Right ventricle myocardium superior (tissue), 1 donor: ENCODE measurements at regions not wholly inside any gene's neighbourhood (a gene's known extent, or its start where the extent isn't known, plus 50 kb on each side); places are given as distances from the start of the nearest gene placed in this dataset.
A peak's percentile ranks its signal among the peaks of the same experiment; 100 is the strongest.
"Not testable (repeated sequence)": the region's sequence is repeated elsewhere in the genome, so short reads cannot be mapped to it uniquely, and the experiment has no call there.

ENCODE experiments used
- ATAC-seq: fragments of 200-7000 bp; cut with Tn5 transposase; one replicate; pipeline ENCODE4 v1.9.1; 2020; ENCODE audit warnings: mild to moderate bottlenecking; ENCODE audit not compliant: poor library complexity
- DNase-seq: peaks from one replicate; pipeline ENCODE4 v3.0.0-alpha.2; 2020
- intact Hi-C: fragments of 100-400 bp; cut with DNase I; formaldehyde crosslinking; loops from one replicate; pipeline ENCODE4 v1.11.2; 2022
- donor health status: DM: no; HTN: yes; CAD: no; lungs with severe emphysema.

DNA sequence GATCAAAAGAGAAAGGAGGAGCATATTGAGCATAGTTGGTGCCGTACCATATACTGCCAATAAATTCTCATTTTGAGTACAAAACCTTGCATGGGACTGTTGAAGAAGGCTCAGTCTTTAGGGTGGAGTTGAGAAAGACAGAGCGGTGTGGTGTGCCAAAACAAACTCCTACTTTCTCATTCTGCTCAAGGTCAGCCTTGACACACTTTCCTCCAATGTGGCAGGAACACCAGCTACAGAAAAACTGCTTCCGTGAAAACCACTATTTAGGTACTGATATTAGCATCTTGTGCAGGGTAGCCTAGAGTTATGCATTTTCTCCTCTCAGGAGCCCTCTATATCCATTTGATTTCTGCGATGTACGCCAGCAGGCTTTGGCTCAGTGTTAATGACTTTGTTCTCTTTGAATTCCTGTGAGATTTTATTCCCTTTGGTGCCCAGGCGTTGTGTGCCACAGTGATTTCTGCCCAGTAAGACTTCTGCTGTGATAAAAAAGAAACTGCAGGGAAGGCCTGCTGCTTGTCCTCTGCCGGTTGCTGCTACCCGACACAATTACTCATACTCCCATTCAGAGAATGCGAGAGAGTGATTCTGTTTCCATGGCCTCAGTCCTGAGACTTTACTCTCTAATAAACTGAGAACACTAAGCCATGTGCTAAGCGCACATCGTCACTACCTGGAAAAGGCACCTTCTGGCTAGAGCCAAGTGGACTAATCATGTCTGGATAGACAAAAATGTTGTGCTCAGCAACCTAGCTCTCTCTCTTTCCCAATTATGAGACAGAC lies 88.3 kb upstream of the MDM1 start:
- peak; percentile 61 for ATAC-seq
- no peak for DNase-seq
- intact Hi-C loops, result no loop called here

DNA sequence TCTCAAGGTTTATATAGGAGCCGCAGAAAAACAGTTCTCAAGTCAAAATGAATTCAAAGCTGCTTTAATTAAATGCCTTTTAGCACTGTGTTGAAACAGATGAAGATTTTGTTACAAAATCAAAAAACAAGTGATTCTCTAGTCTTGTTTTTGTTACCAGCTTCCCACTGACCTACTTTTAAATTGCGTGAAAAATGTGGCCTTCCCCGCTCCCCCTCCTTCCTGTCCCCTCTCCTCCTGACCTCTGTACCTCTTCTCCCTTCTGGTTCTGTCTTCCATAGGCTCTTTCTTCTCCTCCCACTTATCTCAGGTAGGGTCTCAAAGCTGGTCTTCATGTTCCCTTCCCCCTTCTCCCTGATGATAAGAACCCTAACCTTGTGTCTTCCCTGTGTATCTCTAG lies 90.0 kb upstream of the MDM1 start:
- intact Hi-C loops, result no loop called here
- ATAC-seq (no peak), DNase-seq (no peak)

DNA sequence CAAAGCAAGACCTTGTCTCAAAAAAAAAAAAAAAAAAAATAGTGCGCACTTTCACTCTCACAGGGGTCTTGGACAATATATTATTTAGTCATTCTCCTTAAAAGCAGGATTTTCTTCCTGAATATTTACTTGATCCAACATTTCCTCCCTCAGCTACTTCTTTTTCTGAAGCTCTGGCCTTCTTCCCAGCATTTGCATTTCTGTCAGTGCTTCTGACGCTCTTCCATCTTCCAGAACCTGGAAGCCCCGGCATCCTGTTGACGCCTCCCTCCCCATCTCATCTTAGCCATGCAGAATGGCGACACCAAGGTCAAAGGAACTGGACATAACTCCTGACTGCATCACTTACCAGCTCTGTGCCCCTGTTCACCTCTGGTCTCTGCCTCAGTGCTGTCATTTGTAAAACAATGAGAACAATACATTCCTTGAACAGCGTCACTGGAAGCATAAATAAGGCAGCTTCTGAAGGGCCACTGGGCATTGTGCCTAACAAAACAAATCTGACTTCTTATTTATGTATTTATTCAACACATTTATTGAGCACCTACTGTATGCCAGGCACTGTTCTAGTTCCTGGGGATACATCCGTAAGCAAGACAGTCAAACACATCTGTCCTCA lies 90.9 kb upstream of the MDM1 start:
- no peak for ATAC-seq
- intact Hi-C loops, result no loop called here
- no peak for DNase-seq

DNA sequence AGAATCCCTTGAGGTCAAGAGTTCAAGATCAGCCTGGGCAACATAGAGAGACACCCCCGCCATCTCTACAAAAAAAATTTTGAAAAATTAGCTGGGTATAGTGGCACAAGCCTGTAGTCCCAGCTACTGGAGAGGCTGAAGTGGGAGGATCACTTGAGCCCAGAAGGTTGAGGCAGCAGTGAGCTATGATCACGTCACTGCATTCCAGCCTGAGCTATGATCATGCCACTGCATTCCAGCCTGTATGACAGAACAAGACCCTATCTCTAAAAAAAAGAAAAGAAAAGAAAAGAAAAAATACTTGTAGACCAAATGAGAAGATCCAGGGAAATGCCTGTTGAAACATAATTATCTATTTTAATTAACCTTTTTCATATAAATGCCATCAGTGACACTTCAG lies 93.8 kb upstream of the MDM1 start:
- ATAC-seq, result no peak
- intact Hi-C loops, result no loop called here
- no peak for DNase-seq

DNA sequence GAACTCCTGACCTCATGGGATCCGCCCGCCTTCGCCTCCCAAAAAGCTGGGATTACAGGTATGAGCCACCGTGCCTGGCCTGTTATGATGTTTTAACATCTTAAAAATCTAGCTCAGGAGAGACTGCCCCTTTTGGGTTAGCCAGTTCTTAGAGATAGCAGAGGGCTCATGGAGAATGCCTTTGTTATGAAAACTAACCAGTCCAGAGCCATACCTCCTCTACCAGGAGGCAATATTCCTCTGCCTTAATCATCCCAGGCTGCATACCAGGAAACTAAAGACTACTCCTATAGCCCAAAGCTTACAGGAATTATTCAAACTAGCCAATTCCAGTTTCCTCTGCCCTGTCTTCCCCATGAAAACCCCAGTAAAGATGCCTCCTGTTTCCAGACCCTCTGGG lies 96.0 kb upstream of the MDM1 start:
- intact Hi-C loops, result no loop called here
- ATAC-seq, result no peak
- no peak for DNase-seq

DNA sequence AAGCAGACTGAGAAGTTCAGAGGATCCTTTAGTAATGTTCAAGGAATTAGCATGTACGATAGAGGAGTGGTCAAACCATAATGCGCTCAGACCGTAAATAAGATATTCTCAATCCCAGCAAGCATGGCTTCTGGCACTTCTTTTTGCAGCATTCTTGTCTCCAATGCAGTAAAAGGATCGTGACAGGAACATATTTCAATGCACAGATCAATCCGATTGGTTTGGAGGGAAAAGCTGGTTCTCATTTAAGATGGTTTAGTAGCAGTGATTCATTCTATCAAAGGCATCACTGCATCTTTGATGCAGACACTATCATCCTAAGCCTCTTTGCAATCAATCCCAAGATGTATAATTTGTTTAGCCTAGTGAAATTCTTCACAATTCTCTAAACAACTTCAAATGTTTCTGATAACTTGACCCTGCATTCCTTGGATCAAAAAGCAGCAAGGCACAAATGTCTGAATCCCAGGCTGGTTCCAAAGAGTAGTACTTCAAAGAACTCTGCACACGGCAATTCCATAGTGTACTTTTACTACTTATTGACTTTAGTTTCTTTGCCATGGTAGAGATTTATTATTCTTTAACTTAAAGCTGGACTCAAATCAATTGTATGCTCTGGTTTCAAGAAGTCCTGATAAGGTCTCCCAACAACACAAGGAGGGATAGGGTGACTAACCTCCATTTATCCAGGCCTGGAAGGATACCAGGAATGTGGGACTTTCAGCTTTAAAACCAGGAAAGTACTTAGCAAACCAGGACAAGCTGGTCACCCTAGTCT lies 96.8 kb upstream of the MDM1 start:
- intact Hi-C loops, result no loop called here
- ATAC-seq, result no peak
- no peak for DNase-seq

DNA sequence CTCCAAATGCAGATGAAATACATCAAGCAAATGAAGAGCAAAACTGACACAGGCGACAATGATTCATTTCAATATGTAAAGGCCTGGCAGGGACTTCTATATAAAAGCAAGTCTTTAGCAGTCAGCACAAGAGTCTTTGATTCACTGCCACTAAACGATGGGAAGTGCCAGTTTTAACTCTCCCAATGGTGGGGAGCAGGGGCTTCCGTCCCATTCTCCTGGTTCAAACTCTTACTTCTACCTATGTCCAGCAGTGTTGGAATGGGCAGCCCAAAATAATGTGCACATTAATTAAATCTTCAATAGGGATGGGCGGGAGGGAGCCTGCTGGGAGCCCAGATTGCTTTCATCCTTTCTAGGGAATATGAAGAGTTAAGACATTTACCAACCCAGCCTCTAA lies 97.5 kb upstream of the MDM1 start:
- DNase-seq, result no peak
- ATAC-seq, result no peak
- intact Hi-C loops, result no loop called here

DNA sequence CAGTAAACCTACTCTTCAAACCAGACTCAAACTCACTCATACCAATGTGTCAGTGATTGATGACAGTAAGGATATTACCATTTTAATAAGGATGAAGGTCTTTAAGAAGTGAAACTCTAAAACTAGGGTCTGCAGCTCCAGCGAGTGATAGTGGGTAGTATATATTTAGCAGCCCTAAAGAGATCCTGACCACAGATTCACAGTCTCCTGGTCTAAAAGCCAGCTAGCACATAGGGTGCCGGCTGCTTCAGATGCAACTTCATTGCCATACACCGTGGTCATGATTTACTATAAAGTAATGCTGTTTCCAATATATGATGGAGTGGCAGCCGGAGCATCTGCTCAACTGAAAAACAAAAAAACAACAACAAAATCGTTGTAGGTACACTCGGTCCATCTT lies 99.6 kb upstream of the MDM1 start:
- intact Hi-C loops, result no loop called here
- DNase-seq (no peak), ATAC-seq (no peak)

DNA sequence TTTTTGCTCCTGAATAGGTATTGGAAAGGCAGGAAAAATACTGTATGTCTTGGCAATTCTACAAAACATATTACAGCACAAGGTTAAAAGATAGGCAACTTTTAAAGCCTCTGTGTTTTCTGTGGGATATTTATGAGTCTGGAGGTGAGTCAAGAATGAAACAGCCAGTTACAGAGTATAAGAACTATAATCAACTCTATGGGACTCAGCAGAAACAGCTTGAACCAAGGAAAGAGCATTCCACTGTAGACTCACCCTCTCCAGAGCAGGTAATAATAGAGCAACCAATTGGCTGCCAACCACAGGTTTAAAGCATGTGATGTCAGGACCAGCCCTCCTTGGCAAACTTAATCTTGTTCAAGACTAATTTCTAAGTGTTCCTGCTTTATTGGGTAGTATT lies 100.5 kb upstream of the MDM1 start:
- intact Hi-C loops, result no loop called here
- ATAC-seq (no peak), DNase-seq (no peak)

DNA sequence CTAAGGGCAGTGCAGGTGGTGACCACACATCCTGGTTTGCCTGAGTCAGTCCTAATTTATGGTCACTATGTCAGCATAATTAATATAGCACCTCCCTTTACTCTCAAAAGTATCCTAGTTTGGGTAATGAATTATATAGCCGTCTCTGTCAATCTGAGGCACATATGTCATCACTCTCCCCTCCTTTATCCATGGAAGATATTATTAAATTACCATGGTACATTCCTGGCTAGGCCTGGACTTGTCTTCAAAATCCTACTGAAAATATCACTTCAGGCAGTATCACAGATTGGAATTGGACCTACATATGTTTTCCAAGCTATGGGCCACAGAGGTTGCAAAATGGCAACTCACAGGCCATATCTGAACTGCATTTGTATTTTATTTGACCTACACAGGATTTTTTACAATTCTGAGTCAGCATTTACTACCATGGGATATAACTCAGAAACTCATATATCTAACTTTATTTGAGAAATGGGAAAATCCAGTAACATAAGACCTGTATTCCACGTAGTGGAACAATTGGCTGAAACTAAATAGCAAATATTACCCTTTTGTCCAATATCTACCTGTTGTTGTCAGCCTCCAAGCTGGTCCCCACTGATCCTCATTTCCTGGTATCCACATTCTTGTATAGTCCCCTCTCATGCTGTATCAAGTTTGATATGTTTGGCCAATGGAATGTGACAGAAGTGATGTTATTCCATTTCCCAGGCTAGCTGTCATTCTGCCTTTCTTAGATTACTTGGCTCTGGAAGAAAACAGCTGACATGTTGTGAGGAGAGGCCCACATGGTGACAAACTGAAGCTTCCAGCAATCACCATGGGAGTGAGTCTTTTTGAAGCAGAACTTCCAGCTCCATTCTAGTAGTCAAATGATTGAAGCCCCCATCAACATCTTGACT lies 102.5 kb upstream of the MDM1 start:
- intact Hi-C loops, result no loop called here
- DNase-seq (no peak), ATAC-seq (no peak)

DNA sequence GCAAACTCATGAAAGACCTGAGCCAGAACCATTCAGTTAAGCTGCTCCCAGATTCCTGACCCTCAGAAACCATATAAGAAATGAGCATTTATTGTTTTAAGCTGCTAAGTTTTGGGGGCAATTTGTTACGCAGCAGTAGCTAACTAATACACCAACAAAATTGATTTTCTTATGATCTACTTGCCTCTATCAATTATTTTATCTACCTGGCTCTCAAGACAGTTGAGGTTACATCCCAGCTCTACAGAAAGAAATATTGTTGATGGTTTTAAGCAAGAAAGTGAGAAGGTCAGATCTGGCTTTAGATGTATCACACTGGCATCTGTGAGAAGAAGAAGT lies 103.1 kb upstream of the MDM1 start:
- intact Hi-C loops, result no loop called here
- ATAC-seq (no peak), DNase-seq (no peak)

DNA sequence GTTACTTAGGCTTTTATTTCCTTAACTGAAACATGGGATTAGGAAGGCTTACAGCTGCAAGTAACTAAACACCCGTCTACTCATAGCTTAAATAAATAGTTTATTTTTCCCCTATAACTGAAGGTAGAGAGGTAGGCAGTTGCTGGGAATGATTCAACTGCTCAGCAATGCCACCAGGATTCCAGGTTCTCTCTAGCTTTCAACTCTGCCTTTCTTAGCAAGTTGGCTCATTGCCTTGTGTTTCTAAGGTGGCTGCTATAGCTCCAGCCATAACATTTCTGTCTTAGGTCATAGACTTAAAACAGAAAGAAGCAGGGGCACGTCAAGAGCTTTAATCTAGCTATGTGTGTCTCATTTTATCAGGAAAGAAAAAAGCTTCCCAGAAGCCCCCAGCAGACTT lies 103.7 kb upstream of the MDM1 start:
- DNase-seq (no peak), ATAC-seq (no peak)
- intact Hi-C loops, result no loop called here

DNA sequence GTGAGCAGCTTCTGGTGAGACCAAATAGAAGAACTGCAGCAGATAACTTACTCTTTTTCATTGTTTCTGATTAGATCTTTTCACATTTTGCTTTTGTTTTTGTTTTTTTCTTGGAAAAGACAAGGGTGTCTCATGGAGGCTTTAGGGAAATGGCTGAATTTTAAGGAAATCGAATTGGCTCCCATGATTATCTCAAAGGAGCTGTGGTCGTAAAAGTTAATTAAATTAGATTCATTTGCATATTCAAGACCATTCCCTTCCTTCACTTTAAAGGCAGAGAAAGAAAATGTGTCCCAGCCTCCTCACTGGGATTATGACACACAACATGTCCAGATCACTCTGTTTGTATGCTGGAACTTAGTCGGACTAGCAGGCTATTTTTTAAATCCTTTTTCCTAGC lies 106.4 kb upstream of the MDM1 start:
- ATAC-seq (no peak), DNase-seq (no peak)
- intact Hi-C loops, result no loop called here

DNA sequence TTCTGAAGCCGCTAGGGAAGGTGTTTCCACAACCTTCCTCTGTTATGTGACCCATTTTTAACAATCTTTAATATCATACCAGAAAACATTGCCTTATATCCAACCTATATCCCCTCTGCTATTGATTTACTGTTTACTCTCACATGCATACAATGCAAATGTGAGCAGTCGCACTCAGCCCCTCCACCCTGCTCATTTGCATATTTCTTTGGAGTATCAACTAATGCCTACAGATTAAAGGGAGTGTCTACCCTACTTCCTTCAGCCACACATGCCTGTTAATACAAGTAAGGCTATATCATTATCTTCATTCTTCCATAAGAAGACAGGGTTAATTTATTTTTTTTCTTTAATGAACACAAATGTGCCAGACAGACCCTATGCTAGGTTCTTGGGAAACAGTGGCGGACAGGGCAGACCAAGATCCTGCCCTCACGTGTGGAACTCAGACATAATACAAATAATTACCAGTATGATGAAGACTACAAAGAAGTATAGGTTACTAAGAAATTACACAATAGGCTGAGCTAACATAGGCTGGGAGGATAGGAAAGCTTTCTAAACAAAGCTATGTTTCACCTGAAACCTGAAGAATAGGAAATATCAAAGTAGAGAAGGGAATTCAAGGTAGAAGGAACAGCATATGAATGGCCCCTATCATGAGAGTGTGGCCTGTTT lies 107.3 kb upstream of the MDM1 start:
- DNase-seq (no peak), ATAC-seq (no peak)
- intact Hi-C loops, result no loop called here

DNA sequence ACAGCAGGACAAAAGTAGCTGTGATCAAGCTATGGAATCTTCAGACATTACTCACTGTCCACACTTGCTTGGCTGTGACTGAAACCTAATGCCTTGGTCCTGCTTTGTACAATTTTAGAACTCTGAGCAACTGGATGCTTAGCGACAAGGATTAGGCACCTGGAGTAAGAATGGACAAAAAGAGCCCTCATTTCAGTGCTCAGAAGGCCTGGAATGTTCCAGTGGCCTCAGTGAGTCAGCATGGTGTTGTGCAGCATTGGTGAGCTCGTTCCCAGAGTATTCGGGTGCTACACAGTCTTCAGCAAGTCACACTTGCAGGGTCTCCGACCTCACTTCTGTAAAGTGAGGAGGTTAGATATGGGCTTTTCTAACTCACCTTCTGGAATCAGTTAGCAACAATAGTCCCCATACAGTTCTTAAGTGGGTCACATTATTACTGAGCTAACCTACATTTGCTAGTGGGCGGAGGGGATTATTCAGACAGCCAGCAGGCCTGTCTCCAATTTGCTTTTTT lies 108.0 kb upstream of the MDM1 start:
- DNase-seq (no peak), ATAC-seq (no peak)
- intact Hi-C loops, result no loop called here

DNA sequence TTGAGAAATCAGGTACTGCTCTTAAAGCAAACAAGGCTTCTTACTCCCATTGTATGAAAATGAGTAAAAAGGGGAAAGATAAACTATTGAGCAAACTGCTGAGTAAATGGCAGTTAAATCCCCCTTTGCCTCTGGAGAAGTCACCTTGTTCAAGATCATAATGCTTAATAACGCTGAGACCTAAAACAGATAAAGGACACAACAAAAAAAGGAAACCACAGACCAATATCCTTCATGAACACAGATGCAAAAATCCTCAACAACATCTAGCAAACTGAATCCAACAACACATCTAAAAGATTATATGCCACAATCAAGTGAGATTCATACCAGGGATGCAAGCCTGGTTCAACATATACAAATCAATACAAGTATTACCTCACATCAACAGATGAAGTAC lies 109.0 kb upstream of the MDM1 start:
- ATAC-seq (no peak), DNase-seq (no peak)
- intact Hi-C loops, result no loop called here

DNA sequence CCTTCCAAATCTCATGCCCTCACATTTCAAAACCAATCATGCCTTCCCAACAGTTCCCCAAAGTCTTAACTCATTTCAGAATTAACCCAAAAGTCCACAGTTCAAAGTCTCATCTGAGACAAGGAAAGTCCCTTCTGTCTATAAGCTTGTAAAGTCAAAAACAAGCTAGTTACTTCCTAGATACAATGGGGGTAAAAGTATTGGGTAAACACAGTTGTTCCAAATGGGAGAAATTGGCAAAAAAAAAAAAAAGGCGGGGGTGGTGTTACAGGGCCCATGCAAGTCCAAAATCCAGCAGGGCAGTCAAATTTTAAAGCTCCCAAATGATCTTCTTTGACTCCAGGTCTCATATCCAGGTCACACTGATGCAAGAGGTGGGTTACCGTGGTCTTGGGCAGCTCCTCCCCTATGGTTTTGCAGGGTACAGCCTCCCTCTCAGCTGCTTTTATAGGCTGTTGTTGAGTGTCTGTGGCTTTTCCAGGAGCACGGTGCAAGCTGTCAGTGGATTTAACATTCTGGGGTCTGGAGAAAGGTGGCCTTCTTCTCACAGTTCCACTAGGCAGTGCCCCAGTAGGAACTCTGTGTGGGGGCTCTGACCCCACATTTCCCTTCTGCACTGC lies 110.3 kb upstream of the MDM1 start:
- DNase-seq, ATAC-seq, intact Hi-C loops: not testable (repeated sequence)

DNA sequence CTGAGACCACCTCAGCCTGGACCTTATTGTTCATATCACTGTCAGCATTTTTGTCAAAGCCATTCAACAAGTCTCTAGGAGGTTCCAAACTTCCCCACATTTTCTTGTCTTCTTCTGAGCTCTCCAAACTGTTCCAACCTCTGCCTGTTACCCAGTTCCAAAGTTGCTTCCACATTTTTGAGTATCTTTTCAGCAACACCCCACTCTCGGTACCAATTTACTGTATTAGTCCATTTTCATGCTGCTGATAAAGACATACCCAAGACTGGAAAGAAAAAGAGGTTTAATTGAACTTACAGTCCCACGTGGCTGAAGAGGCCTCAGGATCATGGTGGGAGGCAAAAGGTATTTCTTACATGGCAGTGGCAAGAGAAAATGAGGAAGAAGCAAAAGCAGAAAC lies 111.5 kb upstream of the MDM1 start:
- ATAC-seq, DNase-seq, intact Hi-C loops: not testable (repeated sequence)
